ENCODE measurements at regions not wholly inside any gene's neighbourhood (a gene's known extent, or its start where the extent isn't known, plus 50 kb on each side); places are given as distances from the start of the nearest gene placed in this dataset.

- no peak for TF ChIP-seq MLX (CRISPR knock-in tag; IDR thresholded peaks at IDR 0.05)
- no peak for TF ChIP-seq JUN (CRISPR knock-in tag; IDR thresholded peaks at IDR 0.05)
Measured at GRCh38 chr1:113201560-113201959, 128.6 kb downstream of the LRIG2 start (continued).

GRCh38 chr1:113205980-113206766 lies 133.2 kb downstream of the LRIG2 start:
- Mint-ChIP-seq H3K4me3 (no peak overlapping the region), H3K36me3 (no peaks in the 10 kb centered on the region), H3K9me3 (peaks cover 7% of the 10 kb centered on the region), H3K27me3 (ENCODE audit: low read depth) (no peaks in the 10 kb centered on the region), H3K27ac (no peak overlapping the region), H3K4me1 (peaks cover 17% of the 10 kb centered on the region)
- CTCF ChIA-PET = interaction anchor here (3.1 kb wide), 1 partner anchor 13 kb away, joined by 14 read pairs; no protein-coding TSS in a partner anchor
- POLR2A ChIA-PET = interaction anchor here (0.7 kb wide), 1 partner anchor 483 kb away, joined by 3 read pairs; no protein-coding TSS in a partner anchor
- ATAC-seq (no peak), DNase-seq (ENCODE audit: low spot score) (no peak)
- TF ChIP-seq NR2C2 (CRISPR knock-in tag; IDR thresholded peaks at IDR 0.05) (no peak), ZNF317 (CRISPR knock-in tag; IDR thresholded peaks at IDR 0.05; ENCODE audit: borderline replicate concordance, low read depth) (no peak), ZNF281 (CRISPR knock-in tag; IDR thresholded peaks at IDR 0.05) (no peak), RELA (CRISPR knock-in tag; IDR thresholded peaks at IDR 0.05; ENCODE audit: borderline replicate concordance) (no peak), GABPB1 (CRISPR knock-in tag; IDR thresholded peaks at IDR 0.05) (no peak), MLX (CRISPR knock-in tag; IDR thresholded peaks at IDR 0.05) (no peak), ZNF423 (CRISPR knock-in tag; IDR thresholded peaks at IDR 0.05) (no peak), EMX1 (CRISPR knock-in tag; IDR thresholded peaks at IDR 0.05) (no peak), ZNF219 (CRISPR knock-in tag; IDR thresholded peaks at IDR 0.05; ENCODE audit: borderline replicate concordance) (no peak), FOXJ3 (CRISPR knock-in tag; IDR thresholded peaks at IDR 0.05; ENCODE audit: borderline replicate concordance) (no peak), USF2 (CRISPR knock-in tag; IDR thresholded peaks at IDR 0.05) (no peak), ZNF232 (CRISPR knock-in tag; IDR thresholded peaks at IDR 0.05) (no peak), GTF2I (CRISPR knock-in tag; conservative IDR thresholded peaks at IDR 0.05) (no peak), CTCF (IDR thresholded peaks at IDR 0.05) (no peak), ZSCAN18 (CRISPR knock-in tag; IDR thresholded peaks at IDR 0.05) (no peak), MXD4 (CRISPR knock-in tag; IDR thresholded peaks at IDR 0.05; ENCODE audit: borderline replicate concordance) (no peak), CBFB (CRISPR knock-in tag; IDR thresholded peaks at IDR 0.05; ENCODE audit: low read depth) (no peak), RORB (CRISPR knock-in tag; IDR thresholded peaks at IDR 0.05) (no peak)
- TF ChIP-seq, protein P1, sequence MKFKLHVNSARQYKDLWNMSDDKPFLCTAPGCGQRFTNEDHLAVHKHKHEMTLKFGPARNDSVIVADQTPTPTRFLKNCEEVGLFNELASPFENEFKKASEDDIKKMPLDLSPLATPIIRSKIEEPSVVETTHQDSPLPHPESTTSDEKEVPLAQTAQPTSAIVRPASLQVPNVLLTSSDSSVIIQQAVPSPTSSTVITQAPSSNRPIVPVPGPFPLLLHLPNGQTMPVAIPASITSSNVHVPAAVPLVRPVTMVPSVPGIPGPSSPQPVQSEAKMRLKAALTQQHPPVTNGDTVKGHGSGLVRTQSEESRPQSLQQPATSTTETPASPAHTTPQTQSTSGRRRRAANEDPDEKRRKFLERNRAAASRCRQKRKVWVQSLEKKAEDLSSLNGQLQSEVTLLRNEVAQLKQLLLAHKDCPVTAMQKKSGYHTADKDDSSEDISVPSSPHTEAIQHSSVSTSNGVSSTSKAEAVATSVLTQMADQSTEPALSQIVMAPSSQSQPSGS (CRISPR knock-in tag; IDR thresholded peaks at IDR 0.05; ENCODE audit: borderline replicate concordance, low read depth) = no peak
- TF ChIP-seq, protein P2, sequence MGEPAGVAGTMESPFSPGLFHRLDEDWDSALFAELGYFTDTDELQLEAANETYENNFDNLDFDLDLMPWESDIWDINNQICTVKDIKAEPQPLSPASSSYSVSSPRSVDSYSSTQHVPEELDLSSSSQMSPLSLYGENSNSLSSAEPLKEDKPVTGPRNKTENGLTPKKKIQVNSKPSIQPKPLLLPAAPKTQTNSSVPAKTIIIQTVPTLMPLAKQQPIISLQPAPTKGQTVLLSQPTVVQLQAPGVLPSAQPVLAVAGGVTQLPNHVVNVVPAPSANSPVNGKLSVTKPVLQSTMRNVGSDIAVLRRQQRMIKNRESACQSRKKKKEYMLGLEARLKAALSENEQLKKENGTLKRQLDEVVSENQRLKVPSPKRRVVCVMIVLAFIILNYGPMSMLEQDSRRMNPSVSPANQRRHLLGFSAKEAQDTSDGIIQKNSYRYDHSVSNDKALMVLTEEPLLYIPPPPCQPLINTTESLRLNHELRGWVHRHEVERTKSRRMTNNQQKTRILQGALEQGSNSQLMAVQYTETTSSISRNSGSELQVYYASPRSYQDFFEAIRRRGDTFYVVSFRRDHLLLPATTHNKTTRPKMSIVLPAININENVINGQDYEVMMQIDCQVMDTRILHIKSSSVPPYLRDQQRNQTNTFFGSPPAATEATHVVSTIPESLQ (CRISPR knock-in tag; IDR thresholded peaks at IDR 0.05) = no peak

Data from WTC11 (cell line).